BJ (cell line): ENCODE measurements at regions not wholly inside any gene's neighbourhood (a gene's known extent, or its start where the extent isn't known, plus 50 kb on each side); places are given as distances from the start of the nearest gene placed in this dataset.

Experiments used
- CTCF ChIA-PET: fragments of 350-600 bp; formaldehyde crosslinking; extraction: SDS; loops from one replicate; lab custom pipeline; 2021; ENCODE audit warnings: antibody characterized with exemption, inconsistent platforms; lab: Yijun Ruan, JAX
- POLR2A ChIA-PET: fragments of 300-600 bp; sonication (Branson Sonifier 250); formaldehyde crosslinking; extraction: SDS; loops from one replicate; lab custom pipeline; 2021; ENCODE audit warnings: antibody characterized with exemption; lab: Charles Lee
- DNase-seq: peaks from one replicate; pipeline ENCODE4 v3.0.0-alpha.2; 2011; ENCODE audit warnings: low read depth
- H3K27me3 ChIP-seq: 2 replicates; pipeline ENCODE4 v1.6.0; 2011; ENCODE audit warnings: low read length; ENCODE audit not compliant: control insufficient read depth, insufficient read depth
- H3K36me3 ChIP-seq: 2 replicates; pipeline ENCODE4 v1.5.1; 2011; ENCODE audit warnings: low read length; ENCODE audit not compliant: control insufficient read depth, insufficient read depth
- H3K4me3 ChIP-seq: 2 replicates; pipeline ENCODE4 v1.5.1; 2011; ENCODE audit warnings: low read depth, mild to moderate bottlenecking, control low read depth, low read length
- TF ChIP-seq, protein P1 (sequence below): IDR thresholded peaks from 2 replicates; pipeline ENCODE4 v1.5.1; 2011; ENCODE audit warnings: low read depth, mild to moderate bottlenecking, control low read depth, inconsistent platforms, low read length, moderate library complexity; ENCODE audit not compliant: insufficient read depth

- Histone ChIP-seq H3K4me3 (no peak overlapping the region), H3K27me3 (no peaks in the 10 kb centered on the region), H3K36me3 (no peaks in the 10 kb centered on the region)
- no peak for DNase-seq
- CTCF ChIA-PET: no interaction called here
- POLR2A ChIA-PET: no interaction called here
- TF ChIP-seq, protein P1, sequence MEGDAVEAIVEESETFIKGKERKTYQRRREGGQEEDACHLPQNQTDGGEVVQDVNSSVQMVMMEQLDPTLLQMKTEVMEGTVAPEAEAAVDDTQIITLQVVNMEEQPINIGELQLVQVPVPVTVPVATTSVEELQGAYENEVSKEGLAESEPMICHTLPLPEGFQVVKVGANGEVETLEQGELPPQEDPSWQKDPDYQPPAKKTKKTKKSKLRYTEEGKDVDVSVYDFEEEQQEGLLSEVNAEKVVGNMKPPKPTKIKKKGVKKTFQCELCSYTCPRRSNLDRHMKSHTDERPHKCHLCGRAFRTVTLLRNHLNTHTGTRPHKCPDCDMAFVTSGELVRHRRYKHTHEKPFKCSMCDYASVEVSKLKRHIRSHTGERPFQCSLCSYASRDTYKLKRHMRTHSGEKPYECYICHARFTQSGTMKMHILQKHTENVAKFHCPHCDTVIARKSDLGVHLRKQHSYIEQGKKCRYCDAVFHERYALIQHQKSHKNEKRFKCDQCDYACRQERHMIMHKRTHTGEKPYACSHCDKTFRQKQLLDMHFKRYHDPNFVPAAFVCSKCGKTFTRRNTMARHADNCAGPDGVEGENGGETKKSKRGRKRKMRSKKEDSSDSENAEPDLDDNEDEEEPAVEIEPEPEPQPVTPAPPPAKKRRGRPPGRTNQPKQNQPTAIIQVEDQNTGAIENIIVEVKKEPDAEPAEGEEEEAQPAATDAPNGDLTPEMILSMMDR: no peak
Measured at GRCh38 chr6:23823421-23823820, 302.6 kb upstream of the NRSN1 start.

GRCh38 chr6:23826572-23826971 lies 299.4 kb upstream of the NRSN1 start:
- Histone ChIP-seq H3K27me3 (no peaks in the 10 kb centered on the region), H3K36me3 (no peaks in the 10 kb centered on the region), H3K4me3 (no peak overlapping the region)
- no peak for DNase-seq
- POLR2A ChIA-PET: no interaction called here
- CTCF ChIA-PET: no interaction called here
- TF ChIP-seq, protein P1: no peak

DNA sequence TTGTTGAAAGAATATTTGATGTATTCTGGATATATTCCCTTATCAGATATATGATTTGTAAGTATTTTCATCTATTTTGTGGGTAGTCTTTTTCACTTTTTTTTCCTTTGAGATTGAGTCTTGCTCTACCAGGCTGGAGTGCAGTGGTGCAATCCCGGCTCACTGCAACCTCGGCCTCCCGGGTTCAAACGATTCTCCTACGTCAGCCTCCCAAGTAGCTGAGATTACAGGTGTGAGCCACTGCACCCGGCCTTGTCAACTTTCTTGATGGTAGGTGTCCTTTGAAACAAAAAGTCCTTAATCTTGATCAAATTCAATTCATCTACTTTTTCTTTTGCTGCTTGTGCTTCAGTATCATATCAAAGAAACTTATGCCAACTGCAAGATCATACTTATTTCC lies 297.2 kb upstream of the NRSN1 start:
- TF ChIP-seq, protein P1: no peak
- H3K36me3 ChIP-seq: no peaks in the 10 kb centered on the region
- POLR2A ChIA-PET: no interaction called here
- H3K27me3 ChIP-seq: no peaks in the 10 kb centered on the region
- H3K4me3 ChIP-seq: no peak overlapping the region
- CTCF ChIA-PET: no interaction called here
- DNase-seq: no peak

GRCh38 chr6:23841116-23841515 lies 284.9 kb upstream of the NRSN1 start:
- POLR2A ChIA-PET: no interaction called here
- no peaks in the 10 kb centered on the region for H3K27me3 ChIP-seq
- no peaks in the 10 kb centered on the region for H3K36me3 ChIP-seq
- no peak for DNase-seq
- TF ChIP-seq, protein P1: no peak
- no peak overlapping the region for H3K4me3 ChIP-seq
- CTCF ChIA-PET: no interaction called here

DNA sequence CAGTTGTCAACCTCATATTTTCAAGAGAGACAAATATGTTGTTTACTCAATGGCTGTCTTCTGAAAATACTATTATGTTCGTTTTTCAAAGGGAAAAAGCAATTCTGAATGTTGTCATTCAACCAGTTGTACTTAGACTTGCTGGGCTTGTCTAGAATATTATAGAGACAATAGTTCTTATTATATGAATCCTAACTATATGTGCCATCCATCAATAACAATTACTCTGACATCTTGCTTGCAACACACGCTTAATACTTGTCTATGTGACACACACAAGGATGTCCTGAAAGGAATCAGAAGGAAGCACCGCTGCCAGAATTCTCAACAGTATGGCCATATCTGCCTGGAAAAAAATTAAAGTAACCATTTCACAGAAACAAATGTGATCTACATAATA lies 283.3 kb upstream of the NRSN1 start:
- DNase-seq: no peak
- CTCF ChIA-PET: no interaction called here
- H3K4me3 ChIP-seq: no peak overlapping the region
- TF ChIP-seq, protein P1: no peak
- H3K36me3 ChIP-seq: no peaks in the 10 kb centered on the region
- H3K27me3 ChIP-seq: no peaks in the 10 kb centered on the region
- POLR2A ChIA-PET: no interaction called here
